Transverse colon (tissue), 4 donors: ENCODE measurements at regions not wholly inside any gene's neighbourhood (a gene's known extent, or its start where the extent isn't known, plus 50 kb on each side); places are given as distances from the start of the nearest gene placed in this dataset.

Experiments
- DNase-seq: peaks from one replicate; pipeline ENCODE4 v3.0.0-alpha.2; 2019
- H3K27ac ChIP-seq, 4 donors: fragments of 200-600 bp; sonication (generic); 2 replicates each; pipeline ENCODE4 v1.5.1; 2016 to 2018; ENCODE audit warnings: inconsistent platforms in 4 of 4
- H3K27me3 ChIP-seq: fragments of 200-600 bp; sonication (generic); 2 replicates; pipeline ENCODE4 v1.5.1; 2017; ENCODE audit warnings: inconsistent platforms
- H3K36me3 ChIP-seq, 4 donors: fragments of 200-600 bp; sonication (generic); 2 replicates each; pipeline ENCODE4 v1.5.1; 2017 to 2019; ENCODE audit warnings: inconsistent platforms in 4 of 4
- H3K4me1 ChIP-seq, 4 donors: fragments of 200-600 bp; sonication (generic); 2 replicates each; pipeline ENCODE4 v1.5.1; 2017 to 2020; ENCODE audit warnings: inconsistent platforms in 4 of 4
- H3K4me3 ChIP-seq, 4 donors: fragments of 200-600 bp; sonication (generic); 1 replicate in 1 of 4; 2 replicates in 3 of 4; pipeline versions ENCODE4 v1.5.1 to v1.6.1; 2017 to 2019; ENCODE audit warnings: inconsistent platforms in 4 of 4
- H3K9me3 ChIP-seq, 2 donors: fragments of 200-600 bp; sonication (generic); 2 replicates each; pipeline ENCODE4 v1.5.1; 2017 to 2019; ENCODE audit warnings: inconsistent platforms in 2 of 2
- CTCF ChIP-seq, 5 experiments: fragments of 200-600 bp in 3 of 5; fragments of 450-650 bp in 2 of 5; sonication (generic) in 3 of 5; IDR thresholded peaks; 1 replicate in 2 of 5; 2 replicates in 3 of 5; pipeline ENCODE4 v1.5.1; 2016 to 2017; ENCODE audit warnings: antibody characterized with exemption in 5 of 5, inconsistent platforms in 3 of 5, mild to moderate bottlenecking in 2 of 5, moderate library complexity in 1 of 5
- EP300 ChIP-seq: sonication (generic); formaldehyde crosslinking; IDR thresholded peaks from one replicate; pipeline ENCODE4 v1.6.1; 2017; ENCODE audit warnings: antibody characterized with exemption, low read depth
- POLR2A ChIP-seq: fragments of 450-650 bp; IDR thresholded peaks from one replicate; pipeline ENCODE4 v1.6.1; 2016; ENCODE audit warnings: antibody characterized with exemption, mild to moderate bottlenecking, moderate library complexity
- POLR2AphosphoS5 ChIP-seq, 3 donors: sonication (generic); formaldehyde crosslinking; IDR thresholded peaks; one replicate each; pipeline ENCODE4 v1.6.1; 2016; ENCODE audit warnings: antibody characterized with exemption in 3 of 3
- WGBS, 2 donors: methylation state at CpG; one replicate each; pipeline ENCODE4 v1.1.5; 2018; ENCODE audit warnings: low coverage in 1 of 2; 5-methylcytosine and 5-hydroxymethylcytosine counted together
- in situ Hi-C, 4 donors: fragments of 200-750 bp; cut with MboI; loops; one replicate each; pipeline versions ENCODE4 v1.15.0 to v1.15.1; 2017; ENCODE audit warnings: low sequenced_read_pairs in 3 of 4, low pct_ligation_motif_present in 1 of 4, low pct_unique_long_range_greater_than_20kb in 1 of 4
- intact Hi-C: fragments of 100-400 bp; cut with DNase I; formaldehyde crosslinking; loops from one replicate; pipeline ENCODE4 v1.15.1; 2023; ENCODE audit warnings: low total_unique reads

- H3K4me1 ChIP-seq, result no peaks in the 10 kb centered on the region
- 84 to 85% methylated on average over 2 to 3 of the region's 3 CpGs for WGBS, 2 donors
- intact Hi-C loops (no loop called here), in situ Hi-C loops (no loop called here)
- H3K36me3 ChIP-seq, result no peaks in the 10 kb centered on the region
- TF ChIP-seq POLR2AphosphoS5 (IDR thresholded peaks at IDR 0.05) (no peak), CTCF (IDR thresholded peaks at IDR 0.05) (no peak), EP300 (no peak)
- H3K9me3 ChIP-seq, result no peaks in the 10 kb centered on the region
- no peak overlapping the region for H3K27ac ChIP-seq
- no peak for DNase-seq
- H3K4me3 ChIP-seq, result no peak overlapping the region
- no peaks in the 10 kb centered on the region for H3K27me3 ChIP-seq
Observed at GRCh38 chr12:77384941-77385340, 319.6 kb upstream of the E2F7 start.

- no peak for DNase-seq
- in situ Hi-C loops, result no loop called here
- WGBS, 2 donors, result 86 to 88% methylated on average over 4 to 5 of the region's 5 CpGs
Observed at GRCh38 chr12:77382096-77382742, 316.9 kb upstream of the E2F7 start.

GRCh38 chr12:77377622-77378021, 312.3 kb upstream of the E2F7 start:
- no peak for DNase-seq
- intact Hi-C loops (no loop called here), in situ Hi-C loops (no loop called here)
- no peaks in the 10 kb centered on the region for H3K36me3 ChIP-seq
- no peak overlapping the region for H3K27ac ChIP-seq
- H3K4me3 ChIP-seq, result no peak overlapping the region
- H3K27me3 ChIP-seq, result no peaks in the 10 kb centered on the region
- no peak for TF ChIP-seq EP300
- no peak for TF ChIP-seq POLR2A
- TF ChIP-seq CTCF (IDR thresholded peaks at IDR 0.05), result no peak
- TF ChIP-seq POLR2AphosphoS5 (IDR thresholded peaks at IDR 0.05), result no peak
- 83 to 96% methylated on average over 6 of the region's 6 CpGs for WGBS, 2 donors
- no peaks in the 10 kb centered on the region for H3K9me3 ChIP-seq
- peaks cover 0 to 8% (median 3%) of the 10 kb centered on the region in 4 donors for H3K4me1 ChIP-seq

More at GRCh38 chr12:77382096-77382742, 316.9 kb upstream of the E2F7 start:
- H3K4me1 ChIP-seq, result no peaks in the 10 kb centered on the region
- no peak for TF ChIP-seq CTCF (IDR thresholded peaks at IDR 0.05)
- TF ChIP-seq EP300, result no peak
- TF ChIP-seq POLR2A, result no peak
- no peak for TF ChIP-seq POLR2AphosphoS5 (IDR thresholded peaks at IDR 0.05)
- intact Hi-C loops, result no loop called here
- H3K27ac ChIP-seq, result no peak overlapping the region
- no peaks in the 10 kb centered on the region for H3K9me3 ChIP-seq
- H3K4me3 ChIP-seq, result no peak overlapping the region
- H3K27me3 ChIP-seq, result no peaks in the 10 kb centered on the region
- H3K36me3 ChIP-seq, result no peaks in the 10 kb centered on the region

- H3K4me3 ChIP-seq, result no peak overlapping the region
- H3K4me1 ChIP-seq, result peaks cover 0 to 14% (median 5%) of the 10 kb centered on the region in 4 donors
- in situ Hi-C loops (no loop called here), intact Hi-C loops (no loop called here)
- H3K27ac ChIP-seq, result no peak overlapping the region
- no peaks in the 10 kb centered on the region for H3K36me3 ChIP-seq
- H3K9me3 ChIP-seq, result no peaks in the 10 kb centered on the region
- TF ChIP-seq EP300 (no peak), CTCF (IDR thresholded peaks at IDR 0.05) (no peak), POLR2AphosphoS5 (IDR thresholded peaks at IDR 0.05) (no peak), POLR2A (no peak)
- WGBS, 2 donors, result 54 to 55% methylated on average over 1 of the region's 1 CpG
- no peak for DNase-seq
- no peaks in the 10 kb centered on the region for H3K27me3 ChIP-seq
Observed at GRCh38 chr12:77377116-77377515, 311.7 kb upstream of the E2F7 start.
